Endothelial cell (in vitro differentiated cells): ENCODE measurements at regions not wholly inside any gene's neighbourhood (a gene's known extent, or its start where the extent isn't known, plus 50 kb on each side); places are given as distances from the start of the nearest gene placed in this dataset.

ENCODE experiments used
- DNase-seq: peaks from one replicate; pipeline ENCODE4 v3.0.0; 2021; ENCODE audit warnings: low spot score
- H3K27ac Mint-ChIP-seq: one replicate; pipeline ENCODE4 v1.8.0; 2021; ENCODE audit warnings: mixed read lengths, inconsistent platforms; ENCODE audit not compliant: unreplicated experiment
- H3K27me3 Mint-ChIP-seq: one replicate; pipeline ENCODE4 v1.8.0; 2021; ENCODE audit warnings: mild to moderate bottlenecking, moderate library complexity, mixed read lengths, inconsistent platforms; ENCODE audit not compliant: unreplicated experiment
- H3K36me3 Mint-ChIP-seq: one replicate; pipeline ENCODE4 v1.8.0; 2021; ENCODE audit warnings: mild to moderate bottlenecking, low read depth, mixed read lengths, inconsistent platforms; ENCODE audit not compliant: unreplicated experiment
- H3K4me1 Mint-ChIP-seq: one replicate; pipeline ENCODE4 v1.8.0; 2021; ENCODE audit warnings: mild to moderate bottlenecking, mixed read lengths, inconsistent platforms; ENCODE audit not compliant: unreplicated experiment
- H3K4me3 Mint-ChIP-seq: one replicate; pipeline ENCODE4 v1.8.0; 2021; ENCODE audit warnings: mild to moderate bottlenecking, mixed read lengths, inconsistent platforms; ENCODE audit not compliant: unreplicated experiment
- H3K9me3 Mint-ChIP-seq: one replicate; pipeline ENCODE4 v1.8.0; 2021; ENCODE audit warnings: mixed read lengths, inconsistent platforms; ENCODE audit not compliant: unreplicated experiment
- CTCF ChIP-seq: fragments of 200-600 bp; sonication (generic); IDR thresholded peaks from one replicate; pipeline ENCODE4 v1.5.0; 2021; ENCODE audit warnings: antibody characterized with exemption; ENCODE audit not compliant: unreplicated experiment

GRCh38 chr22:49487950-49488349 is 339.7 kb downstream of the BRD1 start:
- Mint-ChIP-seq H3K9me3 (no peaks in the 10 kb centered on the region), H3K36me3 (no peaks in the 10 kb centered on the region), H3K4me3 (no peak overlapping the region), H3K27me3 (no peaks in the 10 kb centered on the region), H3K4me1 (no peaks in the 10 kb centered on the region), H3K27ac (no peak overlapping the region)
- DNase-seq, result no peak
- TF ChIP-seq CTCF, result no peak

- H3K36me3 Mint-ChIP-seq, result no peaks in the 10 kb centered on the region
- H3K9me3 Mint-ChIP-seq, result no peaks in the 10 kb centered on the region
- no peaks in the 10 kb centered on the region for H3K4me1 Mint-ChIP-seq
Measured at GRCh38 chr22:49486225-49486624, 341.4 kb downstream of the BRD1 start.

GRCh38 chr22:49483946-49484345 is 343.7 kb downstream of the BRD1 start:
- no peaks in the 10 kb centered on the region for H3K4me1 Mint-ChIP-seq
- no peak overlapping the region for H3K4me3 Mint-ChIP-seq
- TF ChIP-seq CTCF, result no peak
- no peaks in the 10 kb centered on the region for H3K9me3 Mint-ChIP-seq
- H3K36me3 Mint-ChIP-seq, result no peaks in the 10 kb centered on the region
- no peaks in the 10 kb centered on the region for H3K27me3 Mint-ChIP-seq
- H3K27ac Mint-ChIP-seq, result no peak overlapping the region
- no peak for DNase-seq

More at GRCh38 chr22:49486225-49486624, 341.4 kb downstream of the BRD1 start:
- DNase-seq, result no peak
- TF ChIP-seq CTCF, result no peak
- no peak overlapping the region for H3K27ac Mint-ChIP-seq
- H3K27me3 Mint-ChIP-seq, result no peaks in the 10 kb centered on the region
- no peak overlapping the region for H3K4me3 Mint-ChIP-seq

GRCh38 chr22:49483281-49483870 is 344.3 kb downstream of the BRD1 start:
- DNase-seq, result no peak
- no peak for TF ChIP-seq CTCF
- H3K9me3 Mint-ChIP-seq, result no peaks in the 10 kb centered on the region
- no peaks in the 10 kb centered on the region for H3K4me1 Mint-ChIP-seq
- no peaks in the 10 kb centered on the region for H3K36me3 Mint-ChIP-seq
- no peaks in the 10 kb centered on the region for H3K27me3 Mint-ChIP-seq
- H3K4me3 Mint-ChIP-seq, result no peak overlapping the region
- H3K27ac Mint-ChIP-seq, result no peak overlapping the region

GRCh38 chr22:49482811-49483210 is 344.9 kb downstream of the BRD1 start:
- no peaks in the 10 kb centered on the region for H3K9me3 Mint-ChIP-seq
- no peak for TF ChIP-seq CTCF
- no peak for DNase-seq
- no peak overlapping the region for H3K27ac Mint-ChIP-seq
- H3K27me3 Mint-ChIP-seq, result no peaks in the 10 kb centered on the region
- H3K36me3 Mint-ChIP-seq, result no peaks in the 10 kb centered on the region
- H3K4me3 Mint-ChIP-seq, result no peak overlapping the region
- no peaks in the 10 kb centered on the region for H3K4me1 Mint-ChIP-seq
